ENCODE measurements at regions not wholly inside any gene's neighbourhood (a gene's known extent, or its start where the extent isn't known, plus 50 kb on each side); places are given as distances from the start of the nearest gene placed in this dataset.

- H3K4me1 ChIP-seq (ENCODE audit: insufficient read depth): peaks cover 18% of the 10 kb centered on the region
- H2AFZ ChIP-seq: no peak overlapping the region
- TF ChIP-seq EZH2phosphoT487 (IDR thresholded peaks at IDR 0.05; ENCODE audit: insufficient read depth, low read depth) (no peak), EZH2 (IDR thresholded peaks at IDR 0.05; ENCODE audit: insufficient read depth, poor library complexity, severe bottlenecking) (no peak)
- no peaks in the 10 kb centered on the region for H3K36me3 ChIP-seq (ENCODE audit: low read depth)
- DNase-seq: no peak
- no peak overlapping the region for H3K4me3 ChIP-seq
- WGBS, 2 experiments (ENCODE audit: low coverage in 1 of 2, low lambda C conversion rate in 2 of 2, missing lambda C conversion rate in 2 of 2): 63 to 67% methylated on average over 3 of the region's 3 CpGs
- no peaks in the 10 kb centered on the region for H3K9me2 ChIP-seq (ENCODE audit: insufficient read depth)
- H3K27me3 ChIP-seq (replicated peaks; ENCODE audit: insufficient read depth): no peaks in the 10 kb centered on the region
- H3K79me2 ChIP-seq (ENCODE audit: insufficient read depth): no peaks in the 10 kb centered on the region
- H3K9ac ChIP-seq: no peak overlapping the region
- H3K4me2 ChIP-seq (ENCODE audit: unreplicated experiment): no peak overlapping the region
- no peaks in the 10 kb centered on the region for H3K9me3 ChIP-seq (ENCODE audit: low read depth)
- H3K27ac ChIP-seq: no peak overlapping the region
- H4K20me1 ChIP-seq (ENCODE audit: insufficient read depth): no peaks in the 10 kb centered on the region
- in situ Hi-C loops (cut with MboI): no loop called here
- 0 out of 2 replicates have a peak, but pooled peaks cover 1% of the 10 kb centered on the region for H3F3A ChIP-seq (ENCODE audit: insufficient read depth)
Observed at GRCh38 chr4:71257761-71258160, 81.1 kb upstream of the SLC4A4 start.

- Histone ChIP-seq H3K36me3 (ENCODE audit: low read depth) (no peaks in the 10 kb centered on the region), H3K9me3 (ENCODE audit: low read depth) (no peaks in the 10 kb centered on the region), H3F3A (ENCODE audit: insufficient read depth) (no peaks in the 10 kb centered on the region), H3K9me2 (ENCODE audit: insufficient read depth) (no peaks in the 10 kb centered on the region), H4K20me1 (ENCODE audit: insufficient read depth) (no peaks in the 10 kb centered on the region), H2AFZ (no peak overlapping the region), H3K27ac (no peak overlapping the region), H3K9ac (no peak overlapping the region), H3K4me2 (ENCODE audit: unreplicated experiment) (no peak overlapping the region), H3K4me3 (no peak overlapping the region), H3K4me1 (ENCODE audit: insufficient read depth) (peaks cover 16% of the 10 kb centered on the region), H3K79me2 (ENCODE audit: insufficient read depth) (no peaks in the 10 kb centered on the region), H3K27me3 (replicated peaks; ENCODE audit: insufficient read depth) (no peaks in the 10 kb centered on the region)
- no peak for DNase-seq
- in situ Hi-C loops (cut with MboI): no loop called here
- TF ChIP-seq EZH2phosphoT487 (IDR thresholded peaks at IDR 0.05; ENCODE audit: insufficient read depth, low read depth) (no peak), EZH2 (IDR thresholded peaks at IDR 0.05; ENCODE audit: insufficient read depth, poor library complexity, severe bottlenecking) (no peak)
- WGBS, 2 experiments (ENCODE audit: low coverage in 1 of 2, low lambda C conversion rate in 2 of 2, missing lambda C conversion rate in 2 of 2): 92 to 97% methylated on average over 7 of the region's 7 CpGs
Observed at GRCh38 chr4:71258323-71258722, 80.5 kb upstream of the SLC4A4 start.

- H3K27me3 ChIP-seq (replicated peaks; ENCODE audit: insufficient read depth): no peaks in the 10 kb centered on the region
- no peak for DNase-seq
- no peak for TF ChIP-seq EZH2phosphoT487 (IDR thresholded peaks at IDR 0.05; ENCODE audit: insufficient read depth, low read depth)
- no peak for TF ChIP-seq EZH2 (IDR thresholded peaks at IDR 0.05; ENCODE audit: insufficient read depth, poor library complexity, severe bottlenecking)
- no peak overlapping the region for H3K4me3 ChIP-seq
- no peaks in the 10 kb centered on the region for H4K20me1 ChIP-seq (ENCODE audit: insufficient read depth)
- H3K9ac ChIP-seq: no peak overlapping the region
- no peaks in the 10 kb centered on the region for H3K36me3 ChIP-seq (ENCODE audit: low read depth)
- no peaks in the 10 kb centered on the region for H3K9me3 ChIP-seq (ENCODE audit: low read depth)
- H3K4me1 ChIP-seq (ENCODE audit: insufficient read depth): peaks cover 7% of the 10 kb centered on the region
- WGBS, 2 experiments (ENCODE audit: low coverage in 1 of 2, low lambda C conversion rate in 2 of 2, missing lambda C conversion rate in 2 of 2): 98 to 99% methylated on average over 6 of the region's 6 CpGs
- H2AFZ ChIP-seq: no peak overlapping the region
- in situ Hi-C loops (cut with MboI): no loop called here
- H3F3A ChIP-seq (ENCODE audit: insufficient read depth): no peaks in the 10 kb centered on the region
- peaks cover 6% of the 10 kb centered on the region; the same call in 1 of the 2 replicates for H3K79me2 ChIP-seq (ENCODE audit: insufficient read depth)
- no peaks in the 10 kb centered on the region for H3K9me2 ChIP-seq (ENCODE audit: insufficient read depth)
- H3K4me2 ChIP-seq (ENCODE audit: unreplicated experiment): no peak overlapping the region
- no peak overlapping the region for H3K27ac ChIP-seq
Observed at GRCh38 chr4:71259280-71259679, 79.5 kb upstream of the SLC4A4 start.

- in situ Hi-C loops (cut with MboI): no loop called here
Observed at GRCh38 chr4:71259911-71260331, 78.9 kb upstream of the SLC4A4 start.

GRCh38 chr4:71260544-71260943 is 78.3 kb upstream of the SLC4A4 start:
- H3K9me2 ChIP-seq (ENCODE audit: insufficient read depth): no peaks in the 10 kb centered on the region
- peaks cover 6% of the 10 kb centered on the region; the same call in 1 of the 2 replicates for H3F3A ChIP-seq (ENCODE audit: insufficient read depth)
- 97 to 100% methylated on average over 1 of the region's 1 CpG for WGBS, 2 experiments (ENCODE audit: low coverage in 1 of 2, low lambda C conversion rate in 2 of 2, missing lambda C conversion rate in 2 of 2)
- no peaks in the 10 kb centered on the region for H3K9me3 ChIP-seq (ENCODE audit: low read depth)
- no peak for DNase-seq
- no peak overlapping the region for H3K27ac ChIP-seq
- in situ Hi-C loops (cut with MboI): no loop called here
- peaks cover 6% of the 10 kb centered on the region; the same call in 1 of the 2 replicates for H3K79me2 ChIP-seq (ENCODE audit: insufficient read depth)
- H2AFZ ChIP-seq: no peak overlapping the region
- no peaks in the 10 kb centered on the region for H3K27me3 ChIP-seq (replicated peaks; ENCODE audit: insufficient read depth)
- no peak for TF ChIP-seq EZH2phosphoT487 (IDR thresholded peaks at IDR 0.05; ENCODE audit: insufficient read depth, low read depth)
- H3K4me1 ChIP-seq (ENCODE audit: insufficient read depth): peaks cover 6% of the 10 kb centered on the region
- H3K4me2 ChIP-seq (ENCODE audit: unreplicated experiment): no peak overlapping the region
- no peak overlapping the region for H3K4me3 ChIP-seq
- H3K36me3 ChIP-seq (ENCODE audit: low read depth): no peaks in the 10 kb centered on the region
- H4K20me1 ChIP-seq (ENCODE audit: insufficient read depth): no peaks in the 10 kb centered on the region
- no peak overlapping the region for H3K9ac ChIP-seq

More at GRCh38 chr4:71259911-71260331, 78.9 kb upstream of the SLC4A4 start:
- H3K4me2 ChIP-seq (ENCODE audit: unreplicated experiment): no peak overlapping the region
- TF ChIP-seq EZH2phosphoT487 (IDR thresholded peaks at IDR 0.05; ENCODE audit: insufficient read depth, low read depth): no peak
- no peak for TF ChIP-seq EZH2 (IDR thresholded peaks at IDR 0.05; ENCODE audit: insufficient read depth, poor library complexity, severe bottlenecking)
- no peak overlapping the region for H2AFZ ChIP-seq
- no peak overlapping the region for H3K4me3 ChIP-seq
- 0 out of 2 replicates have a peak, but pooled peaks cover under 1% of the 10 kb centered on the region for H3F3A ChIP-seq (ENCODE audit: insufficient read depth)
- H4K20me1 ChIP-seq (ENCODE audit: insufficient read depth): no peaks in the 10 kb centered on the region
- H3K9ac ChIP-seq: no peak overlapping the region
- WGBS, 2 experiments (ENCODE audit: low coverage in 1 of 2, low lambda C conversion rate in 2 of 2, missing lambda C conversion rate in 2 of 2): 57 to 62% methylated on average over 3 of the region's 3 CpGs
- H3K4me1 ChIP-seq (ENCODE audit: insufficient read depth): peaks cover under 1% of the 10 kb centered on the region; the same call in 1 of the 2 replicates
- H3K9me2 ChIP-seq (ENCODE audit: insufficient read depth): no peaks in the 10 kb centered on the region
- no peak for DNase-seq
- no peak overlapping the region for H3K27ac ChIP-seq
- H3K36me3 ChIP-seq (ENCODE audit: low read depth): no peaks in the 10 kb centered on the region
- H3K9me3 ChIP-seq (ENCODE audit: low read depth): no peaks in the 10 kb centered on the region
- no peaks in the 10 kb centered on the region for H3K27me3 ChIP-seq (replicated peaks; ENCODE audit: insufficient read depth)
- peaks cover 6% of the 10 kb centered on the region; the same call in 1 of the 2 replicates for H3K79me2 ChIP-seq (ENCODE audit: insufficient read depth)

Data from GM23248 (cell line).